Smooth muscle cell (in vitro differentiated cells): ENCODE measurements at regions not wholly inside any gene's neighbourhood (a gene's known extent, or its start where the extent isn't known, plus 50 kb on each side); places are given as distances from the start of the nearest gene placed in this dataset.

Experiments used
- DNase-seq: peaks from one replicate; lab custom pipeline; 2025; ENCODE audit not compliant: unreplicated experiment; lab: John Stamatoyannopoulos, UW
- H2AFZ ChIP-seq: fragments of 200-600 bp; sonication (generic); 2 replicates; pipeline ENCODE4 v1.6.0; 2016; ENCODE audit warnings: antibody characterized with exemption, low read depth, mild to moderate bottlenecking
- H3F3A ChIP-seq: fragments of 200-600 bp; sonication (generic); 2 replicates; pipeline ENCODE4 v1.6.0; 2017; ENCODE audit warnings: antibody characterized with exemption, low read depth
- H3K27ac ChIP-seq: fragments of 200-600 bp; sonication (generic); 2 replicates; pipeline ENCODE4 v1.5.1; 2016; ENCODE audit warnings: low read depth, mild to moderate bottlenecking
- H3K27me3 ChIP-seq: fragments of 200-600 bp; sonication (generic); 2 replicates; pipeline ENCODE4 v1.6.1; 2016; ENCODE audit warnings: low read depth, mild to moderate bottlenecking
- H3K36me3 ChIP-seq: fragments of 200-600 bp; sonication (generic); 2 replicates; pipeline ENCODE4 v1.5.1; 2016; ENCODE audit warnings: low read depth
- H3K4me1 ChIP-seq: fragments of 200-600 bp; sonication (generic); 2 replicates; pipeline ENCODE4 v1.5.1; 2016; ENCODE audit warnings: low read depth
- H3K4me2 ChIP-seq: fragments of 200-600 bp; sonication (generic); 2 replicates; pipeline ENCODE4 v1.6.0; 2016; ENCODE audit warnings: mild to moderate bottlenecking
- H3K4me3 ChIP-seq: fragments of 200-600 bp; sonication (generic); 2 replicates; pipeline ENCODE4 v1.5.1; 2016; ENCODE audit warnings: mild to moderate bottlenecking
- H3K79me2 ChIP-seq: fragments of 200-600 bp; sonication (generic); 2 replicates; pipeline ENCODE4 v1.6.0; 2016; ENCODE audit warnings: low read depth, mild to moderate bottlenecking
- H3K9ac ChIP-seq: fragments of 200-600 bp; sonication (generic); 2 replicates; pipeline ENCODE4 v1.6.0; 2016; ENCODE audit warnings: low read depth
- H3K9me3 ChIP-seq: fragments of 200-600 bp; sonication (generic); replicated peaks from 2 replicates; pipeline ENCODE4 v1.5.1; 2016; ENCODE audit warnings: low read depth
- H4K20me1 ChIP-seq: fragments of 200-600 bp; sonication (generic); 2 replicates; pipeline ENCODE4 v1.6.0; 2016; ENCODE audit warnings: low read depth
- WGBS: methylation state at CpG from one replicate; pipeline ENCODE4 v1.1.7; 2016; ENCODE audit warnings: low lambda C conversion rate; 5-methylcytosine and 5-hydroxymethylcytosine counted together
- TF ChIP-seq, protein P1 (sequence below): fragments of 200-600 bp; sonication (generic); IDR thresholded peaks from 2 replicates; pipeline ENCODE4 v1.5.1; 2017; ENCODE audit warnings: borderline replicate concordance, mild to moderate bottlenecking, antibody characterized with exemption; ENCODE audit not compliant: insufficient read depth, poor library complexity, severe bottlenecking

DNA sequence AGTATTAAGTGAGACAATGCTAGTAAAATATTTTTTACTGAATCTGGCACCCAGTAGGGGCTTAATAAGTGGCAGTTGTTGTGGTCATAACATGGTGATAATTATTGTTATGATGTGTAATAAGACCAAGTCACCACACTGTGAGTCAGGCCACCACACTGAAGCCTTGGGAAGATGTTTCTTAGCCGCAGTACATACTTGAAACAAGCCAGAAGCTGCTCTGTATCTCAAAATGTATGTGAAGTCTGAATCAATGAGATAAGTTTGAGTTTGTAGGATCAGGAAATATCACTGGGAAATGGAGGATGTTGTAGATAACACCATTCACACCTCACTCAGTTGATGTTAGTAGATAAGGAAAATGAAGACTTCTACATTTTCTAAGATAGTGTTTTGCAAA lies 51.3 kb upstream of the PTPN3 start:
- Histone ChIP-seq H3K27me3 (no peaks in the 10 kb centered on the region), H3K27ac (no peak overlapping the region), H3F3A (no peaks in the 10 kb centered on the region), H2AFZ (no peak overlapping the region), H3K36me3 (no peaks in the 10 kb centered on the region), H3K9me3 (peaks cover 6% of the 10 kb centered on the region), H3K9ac (no peak overlapping the region), H3K79me2 (no peaks in the 10 kb centered on the region), H3K4me3 (no peak overlapping the region), H3K4me2 (no peak overlapping the region), H3K4me1 (no peaks in the 10 kb centered on the region), H4K20me1 (no peaks in the 10 kb centered on the region)
- TF ChIP-seq, protein P1, sequence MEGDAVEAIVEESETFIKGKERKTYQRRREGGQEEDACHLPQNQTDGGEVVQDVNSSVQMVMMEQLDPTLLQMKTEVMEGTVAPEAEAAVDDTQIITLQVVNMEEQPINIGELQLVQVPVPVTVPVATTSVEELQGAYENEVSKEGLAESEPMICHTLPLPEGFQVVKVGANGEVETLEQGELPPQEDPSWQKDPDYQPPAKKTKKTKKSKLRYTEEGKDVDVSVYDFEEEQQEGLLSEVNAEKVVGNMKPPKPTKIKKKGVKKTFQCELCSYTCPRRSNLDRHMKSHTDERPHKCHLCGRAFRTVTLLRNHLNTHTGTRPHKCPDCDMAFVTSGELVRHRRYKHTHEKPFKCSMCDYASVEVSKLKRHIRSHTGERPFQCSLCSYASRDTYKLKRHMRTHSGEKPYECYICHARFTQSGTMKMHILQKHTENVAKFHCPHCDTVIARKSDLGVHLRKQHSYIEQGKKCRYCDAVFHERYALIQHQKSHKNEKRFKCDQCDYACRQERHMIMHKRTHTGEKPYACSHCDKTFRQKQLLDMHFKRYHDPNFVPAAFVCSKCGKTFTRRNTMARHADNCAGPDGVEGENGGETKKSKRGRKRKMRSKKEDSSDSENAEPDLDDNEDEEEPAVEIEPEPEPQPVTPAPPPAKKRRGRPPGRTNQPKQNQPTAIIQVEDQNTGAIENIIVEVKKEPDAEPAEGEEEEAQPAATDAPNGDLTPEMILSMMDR, result no peak
- WGBS, result 17% methylated on average over 1 of the region's 1 CpG
- no peak for DNase-seq

DNA sequence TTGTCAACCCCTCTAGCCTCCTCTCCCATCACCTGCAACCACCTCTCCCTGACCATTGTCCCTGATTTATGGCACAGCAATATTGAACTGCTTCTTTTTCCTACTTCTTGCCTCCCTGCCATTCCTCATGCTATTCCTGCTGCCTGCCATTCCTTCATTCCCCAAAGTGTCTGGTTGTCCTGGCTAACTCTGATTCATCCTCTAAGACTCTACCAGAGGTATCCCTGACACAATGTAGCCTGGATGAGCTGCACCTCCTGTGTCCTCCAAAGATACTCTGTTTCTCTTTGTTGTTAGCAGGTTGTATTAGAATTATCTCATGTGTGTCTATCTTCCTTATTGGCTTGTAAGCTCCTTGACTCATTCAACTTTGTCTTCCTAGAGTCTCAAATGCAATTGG lies 53.5 kb upstream of the PTPN3 start:
- Histone ChIP-seq H3F3A (no peaks in the 10 kb centered on the region), H3K4me3 (no peak overlapping the region), H3K79me2 (no peaks in the 10 kb centered on the region), H3K36me3 (no peaks in the 10 kb centered on the region), H3K27me3 (no peaks in the 10 kb centered on the region), H3K4me1 (no peaks in the 10 kb centered on the region), H3K9ac (no peak overlapping the region), H4K20me1 (no peaks in the 10 kb centered on the region), H3K9me3 (peaks cover 6% of the 10 kb centered on the region), H2AFZ (no peak overlapping the region), H3K4me2 (no peak overlapping the region), H3K27ac (no peak overlapping the region)
- DNase-seq, result no peak
- TF ChIP-seq, protein P1, result no peak

DNA sequence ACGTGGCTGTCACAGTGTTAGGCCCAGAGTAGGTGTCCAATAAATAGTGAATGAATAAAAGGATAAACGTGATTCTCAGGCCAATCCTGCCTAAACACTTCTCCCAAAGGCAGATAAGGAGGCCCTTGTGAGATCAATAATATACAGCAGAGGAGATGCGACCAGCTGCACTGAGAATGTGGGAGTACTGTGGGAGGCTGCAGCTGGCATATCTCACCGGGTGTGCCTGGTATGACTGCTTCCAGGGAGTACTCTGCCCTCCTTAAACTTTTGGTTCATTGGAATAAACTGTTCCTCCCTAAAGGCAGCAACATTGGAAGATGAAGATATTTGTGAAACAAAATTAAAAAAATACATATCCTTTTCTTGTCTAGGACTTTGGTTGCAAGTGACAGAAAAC lies 57.1 kb upstream of the PTPN3 start:
- Histone ChIP-seq H3K4me2 (no peak overlapping the region), H3K27ac (no peak overlapping the region), H3F3A (no peaks in the 10 kb centered on the region), H3K9ac (no peak overlapping the region), H3K36me3 (no peaks in the 10 kb centered on the region), H3K4me3 (no peak overlapping the region), H4K20me1 (no peaks in the 10 kb centered on the region), H3K79me2 (no peaks in the 10 kb centered on the region), H3K4me1 (no peaks in the 10 kb centered on the region), H3K27me3 (no peaks in the 10 kb centered on the region), H3K9me3 (no peaks in the 10 kb centered on the region), H2AFZ (no peak overlapping the region)
- TF ChIP-seq, protein P1, result no peak
- 73% methylated on average over 4 of the region's 4 CpGs for WGBS
- DNase-seq, result no peak

DNA sequence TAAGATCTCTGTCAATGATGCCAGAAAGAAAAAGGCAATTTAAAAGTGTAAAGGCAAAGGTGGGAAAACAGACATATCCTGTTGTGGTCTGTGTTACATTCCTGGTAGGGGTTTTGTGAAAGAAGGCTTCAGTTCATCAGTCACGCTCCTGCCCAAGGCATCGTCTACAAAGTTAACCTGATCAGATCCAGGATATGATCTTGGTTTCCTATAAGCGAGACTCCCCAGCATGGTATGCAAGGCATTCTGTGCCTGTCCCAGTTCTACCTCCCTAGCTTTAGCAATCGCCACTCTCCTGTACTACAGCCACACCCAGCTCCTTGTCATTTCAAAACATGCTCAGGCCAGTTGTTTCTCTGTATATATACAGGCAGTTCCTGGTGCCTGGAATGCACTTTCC lies 58.0 kb upstream of the PTPN3 start:
- H3K4me1 ChIP-seq, result no peaks in the 10 kb centered on the region
- no peaks in the 10 kb centered on the region for H3K9me3 ChIP-seq
- DNase-seq, result no peak
- no peaks in the 10 kb centered on the region for H3K79me2 ChIP-seq
- no peaks in the 10 kb centered on the region for H4K20me1 ChIP-seq
- H3K9ac ChIP-seq, result no peak overlapping the region
- no peak overlapping the region for H3K4me3 ChIP-seq
- H2AFZ ChIP-seq, result no peak overlapping the region
- H3K27me3 ChIP-seq, result no peaks in the 10 kb centered on the region
- H3K4me2 ChIP-seq, result no peak overlapping the region
- TF ChIP-seq, protein P1, result no peak
- H3K36me3 ChIP-seq, result no peaks in the 10 kb centered on the region
- no peaks in the 10 kb centered on the region for H3F3A ChIP-seq
- 31% methylated on average over 4 of the region's 4 CpGs for WGBS
- H3K27ac ChIP-seq, result peak overlapping the region; percentile 1
